AG04449 (cell line): ENCODE measurements at regions not wholly inside any gene's neighbourhood (a gene's known extent, or its start where the extent isn't known, plus 50 kb on each side); places are given as distances from the start of the nearest gene placed in this dataset.

ENCODE experiments used
- CTCF ChIA-PET: fragments of 350-600 bp; formaldehyde crosslinking; extraction: SDS; loops from one replicate; lab custom pipeline; 2021; ENCODE audit warnings: antibody characterized with exemption; lab: Yijun Ruan, JAX
- POLR2A ChIA-PET: fragments of 400-600, 350-600 bp; formaldehyde crosslinking; extraction: SDS; loops from one replicate; lab custom pipeline; 2020; ENCODE audit warnings: antibody characterized with exemption, inconsistent platforms; lab: Yijun Ruan, JAX
- DNase-seq: peaks from one replicate; pipeline ENCODE4 v3.0.0-alpha.2; 2010; ENCODE audit warnings: low read depth, low spot score
- H3K4me3 ChIP-seq: 2 replicates; pipeline ENCODE4 v1.5.1; 2011; ENCODE audit warnings: low read depth, mild to moderate bottlenecking, control low read depth, low read length
- CTCF ChIP-seq: IDR thresholded peaks from one replicate; pipeline ENCODE4 v1.5.1; 2011; ENCODE audit warnings: mild to moderate bottlenecking, moderate library complexity, low read length, control low read depth, inconsistent platforms; ENCODE audit not compliant: insufficient read depth; ENCODE audit errors: missing control alignments

GRCh38 chr3:87634426-87634825, 358.0 kb upstream of the POU1F1 start:
- TF ChIP-seq CTCF = no peak
- no peak for DNase-seq
- ChIA-PET CTCF (no interaction called here), POLR2A (no interaction called here)
- H3K4me3 ChIP-seq = no peak overlapping the region

GRCh38 chr3:87627316-87627715, 350.9 kb upstream of the POU1F1 start:
- no peak for TF ChIP-seq CTCF
- CTCF ChIA-PET = no interaction called here
- POLR2A ChIA-PET = no interaction called here
- no peak for DNase-seq
- H3K4me3 ChIP-seq = no peak overlapping the region

GRCh38 chr3:87626546-87626945, 350.2 kb upstream of the POU1F1 start:
- DNase-seq = no peak
- ChIA-PET CTCF (no interaction called here), POLR2A (no interaction called here)

GRCh38 chr3:87625876-87626275, 349.5 kb upstream of the POU1F1 start:
- ChIA-PET CTCF (no interaction called here), POLR2A (no interaction called here)
- no peak for TF ChIP-seq CTCF

More at GRCh38 chr3:87626546-87626945, 350.2 kb upstream of the POU1F1 start:
- no peak for TF ChIP-seq CTCF
- H3K4me3 ChIP-seq = no peak overlapping the region

GRCh38 chr3:87624860-87625259, 348.5 kb upstream of the POU1F1 start:
- DNase-seq = no peak
- TF ChIP-seq CTCF = no peak
- H3K4me3 ChIP-seq = no peak overlapping the region
- CTCF ChIA-PET = no interaction called here
- POLR2A ChIA-PET = no interaction called here

More at GRCh38 chr3:87625876-87626275, 349.5 kb upstream of the POU1F1 start:
- no peak for DNase-seq
- H3K4me3 ChIP-seq = no peak overlapping the region

- TF ChIP-seq CTCF = no peak
- no peak overlapping the region for H3K4me3 ChIP-seq
- ChIA-PET CTCF (no interaction called here), POLR2A (no interaction called here)
- no peak for DNase-seq
These were observed 345.3 kb upstream of the POU1F1 start for GRCh38 chr3:87621667-87622066.
